Endodermal cell (in vitro differentiated cells): ENCODE measurements at regions not wholly inside any gene's neighbourhood (a gene's known extent, or its start where the extent isn't known, plus 50 kb on each side); places are given as distances from the start of the nearest gene placed in this dataset.

Experiments
- DNase-seq: peaks from one replicate; pipeline ENCODE4 v3.0.0-alpha.2; 2017
- H3K27ac ChIP-seq: 2 replicates; pipeline ENCODE4 v1.5.1; 2013; ENCODE audit warnings: mild to moderate bottlenecking, low read depth, low read length, moderate library complexity
- H3K27me3 ChIP-seq: 2 replicates; pipeline ENCODE4 v1.6.1; 2013; ENCODE audit warnings: mild to moderate bottlenecking, low read length, moderate library complexity; ENCODE audit not compliant: insufficient read depth, control insufficient read depth, poor library complexity, severe bottlenecking
- H3K36me3 ChIP-seq: 2 replicates; pipeline ENCODE4 v1.7.0; 2013; ENCODE audit warnings: mild to moderate bottlenecking, low read length, moderate library complexity; ENCODE audit not compliant: control insufficient read depth, insufficient read depth
- H3K4me1 ChIP-seq: one replicate; pipeline ENCODE4 v1.7.0; 2013; ENCODE audit warnings: low read length; ENCODE audit not compliant: control insufficient read depth, insufficient read depth
- H3K4me3 ChIP-seq: 2 replicates; pipeline ENCODE4 v1.5.1; 2013; ENCODE audit warnings: mild to moderate bottlenecking, low read length, moderate library complexity
- H3K9ac ChIP-seq: 2 replicates; pipeline ENCODE4 v1.6.1; 2013; ENCODE audit warnings: mild to moderate bottlenecking, low read length, moderate library complexity; ENCODE audit not compliant: poor library complexity, severe bottlenecking; ENCODE audit errors: extremely low read depth
- H3K9me3 ChIP-seq: 2 replicates; pipeline ENCODE4 v1.6.1; 2013; ENCODE audit warnings: mild to moderate bottlenecking, low read length, moderate library complexity; ENCODE audit not compliant: control insufficient read depth
- H3K27ac Mint-ChIP-seq: 2 replicates; pipeline ENCODE4 v1.8.0; 2020; ENCODE audit warnings: mixed read lengths
- H3K27me3 Mint-ChIP-seq: 2 replicates; pipeline ENCODE4 v1.8.0; 2021; ENCODE audit warnings: mild to moderate bottlenecking, mixed read lengths; ENCODE audit not compliant: insufficient read depth
- H3K36me3 Mint-ChIP-seq: 2 replicates; pipeline ENCODE4 v1.8.0; 2020; ENCODE audit warnings: low read depth, mixed read lengths
- H3K4me1 Mint-ChIP-seq: 2 replicates; pipeline ENCODE4 v1.8.0; 2020; ENCODE audit warnings: mixed read lengths
- H3K4me3 Mint-ChIP-seq: 2 replicates; pipeline ENCODE4 v1.8.0; 2020; ENCODE audit warnings: mild to moderate bottlenecking, moderate library complexity, mixed read lengths
- H3K9me3 Mint-ChIP-seq: 2 replicates; pipeline ENCODE4 v1.8.0; 2020; ENCODE audit warnings: mild to moderate bottlenecking, mixed read lengths
- CTCF ChIP-seq: fragments of 200-600 bp; sonication (generic); conservative IDR thresholded peaks from 2 replicates; pipeline ENCODE4 v1.5.0; 2021; ENCODE audit warnings: antibody characterized with exemption, mild to moderate bottlenecking
- WGBS, 2 experiments: methylation state at CpG; one replicate each; pipeline versions ENCODE4 v1.1.5 to v1.1.7; 2013; ENCODE audit warnings: missing lambda C conversion rate in 2 of 2, mixed read lengths in 1 of 2; ENCODE audit not compliant: insufficient coverage in 1 of 2, insufficient read length in 1 of 2; 5-methylcytosine and 5-hydroxymethylcytosine counted together

- no peak overlapping the region for H3K4me3 ChIP-seq
- H3K9me3 ChIP-seq: no peaks in the 10 kb centered on the region
- H3K4me1 ChIP-seq: peaks cover 25% of the 10 kb centered on the region
- peak overlapping the region; percentile 29 for H3K9ac ChIP-seq
- peak; percentile 55 for TF ChIP-seq CTCF
- no peaks in the 10 kb centered on the region for H3K27me3 ChIP-seq
- no peak overlapping the region for H3K27ac ChIP-seq
- Mint-ChIP-seq H3K27ac (peak overlapping the region; percentile 67), H3K9me3 (no peaks in the 10 kb centered on the region), H3K27me3 (peaks cover 2% of the 10 kb centered on the region), H3K4me3 (no peak overlapping the region), H3K36me3 (no peaks in the 10 kb centered on the region), H3K4me1 (peaks cover 42% of the 10 kb centered on the region)
- H3K36me3 ChIP-seq: no peaks in the 10 kb centered on the region
- peak; percentile 58 for DNase-seq
- WGBS, 2 experiments: 63 to 74% methylated on average over 3 to 5 of the region's 5 CpGs
These were observed 115.8 kb upstream of the LIFR start for GRCh38 chr5:38672059-38672788.

GRCh38 chr5:38673671-38674071 is 117.2 kb upstream of the LIFR start:
- Histone ChIP-seq H3K27ac (no peak overlapping the region), H3K27me3 (no peaks in the 10 kb centered on the region), H3K9me3 (no peaks in the 10 kb centered on the region), H3K9ac (no peak overlapping the region), H3K4me3 (no peak overlapping the region), H3K36me3 (no peaks in the 10 kb centered on the region), H3K4me1 (peaks cover 20% of the 10 kb centered on the region)
- peak; percentile 66 for DNase-seq
- H3K4me1 Mint-ChIP-seq: peaks cover 33% of the 10 kb centered on the region
- H3K27me3 Mint-ChIP-seq: peaks cover 3% of the 10 kb centered on the region
- H3K27ac Mint-ChIP-seq: no peak overlapping the region
- peak; percentile 79 for TF ChIP-seq CTCF
- H3K36me3 Mint-ChIP-seq: no peaks in the 10 kb centered on the region
- H3K4me3 Mint-ChIP-seq: no peak overlapping the region
- WGBS, 2 experiments: 95 to 100% methylated on average over 3 to 6 of the region's 6 CpGs
- H3K9me3 Mint-ChIP-seq: no peaks in the 10 kb centered on the region

GRCh38 chr5:38675443-38675842 is 119.0 kb upstream of the LIFR start:
- H3K36me3 ChIP-seq: no peaks in the 10 kb centered on the region
- Mint-ChIP-seq H3K4me1 (peaks cover 34% of the 10 kb centered on the region), H3K27ac (no peak overlapping the region), H3K9me3 (no peaks in the 10 kb centered on the region), H3K36me3 (no peaks in the 10 kb centered on the region), H3K27me3 (peaks cover 3% of the 10 kb centered on the region), H3K4me3 (no peak overlapping the region)
- 91 to 100% methylated on average over 1 to 2 of the region's 2 CpGs for WGBS, 2 experiments
- H3K9me3 ChIP-seq: no peaks in the 10 kb centered on the region
- TF ChIP-seq CTCF: no peak
- no peak overlapping the region for H3K27ac ChIP-seq
- H3K9ac ChIP-seq: no peak overlapping the region
- H3K27me3 ChIP-seq: no peaks in the 10 kb centered on the region
- H3K4me1 ChIP-seq: peaks cover 15% of the 10 kb centered on the region
- no peak overlapping the region for H3K4me3 ChIP-seq
- DNase-seq: no peak
